ENCODE measurements at regions not wholly inside any gene's neighbourhood (a gene's known extent, or its start where the extent isn't known, plus 50 kb on each side); places are given as distances from the start of the nearest gene placed in this dataset.
A peak's percentile ranks its signal among the peaks of the same experiment; 100 is the strongest.

DNA sequence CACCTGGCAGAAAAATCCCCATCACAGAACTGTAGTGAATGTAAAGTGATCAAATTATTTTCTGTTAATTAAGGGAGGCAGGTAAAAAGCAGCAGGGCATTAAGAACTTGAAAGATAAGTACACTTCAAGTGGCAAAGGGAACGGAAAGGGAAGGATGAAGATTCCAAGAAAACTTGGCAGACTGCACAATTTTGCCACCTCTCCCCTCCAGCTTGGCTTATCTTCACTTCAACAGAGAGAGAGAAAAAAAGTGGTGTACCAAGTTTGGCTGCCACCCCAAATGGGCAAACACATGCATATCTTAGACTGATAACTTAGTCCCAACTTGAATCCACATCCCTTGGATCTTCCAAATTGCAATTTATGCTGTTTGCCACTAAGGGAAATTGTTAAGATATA, 598.1 kb upstream of the ACTRT1 start:
- 17% methylated on average over 1 of the region's 1 CpG for WGBS (ENCODE audit: missing lambda C conversion rate)
- Histone ChIP-seq H3K4me3 (no peak overlapping the region), H3K9me3 (no peaks in the 10 kb centered on the region), H3K4me1 (no peaks in the 10 kb centered on the region), H3K27ac (no peak overlapping the region), H3K4me2 (no peak overlapping the region)
- DNase-seq (ENCODE audit: low read depth in 1 of 2, low spot score in 1 of 2) (no peak), FAIRE-seq (peak; percentile 84), ATAC-seq (no peak)
- POLR2A ChIA-PET: no interaction called here
- TF ChIP-seq FOSL2 (IDR thresholded peaks at IDR 0.05) (no peak), FOSL2 (CRISPR knock-in tag; IDR thresholded peaks at IDR 0.05) (no peak), BHLHE40 (IDR thresholded peaks at IDR 0.05; ENCODE audit: low read depth, low read length) (no peak), HOXB5 (CRISPR knock-in tag; IDR thresholded peaks at IDR 0.05) (no peak), ZNF302 (CRISPR knock-in tag; IDR thresholded peaks at IDR 0.05) (no peak), JUN (IDR thresholded peaks at IDR 0.05) (no peak), GATA3 (IDR thresholded peaks at IDR 0.05; ENCODE audit: borderline replicate concordance) (no peak), KDM1A (IDR thresholded peaks at IDR 0.05; ENCODE audit: low read depth) (no peak)
- TF ChIP-seq, protein P1, sequence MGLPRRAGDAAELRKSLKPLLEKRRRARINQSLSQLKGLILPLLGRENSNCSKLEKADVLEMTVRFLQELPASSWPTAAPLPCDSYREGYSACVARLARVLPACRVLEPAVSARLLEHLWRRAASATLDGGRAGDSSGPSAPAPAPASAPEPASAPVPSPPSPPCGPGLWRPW (IDR thresholded peaks at IDR 0.05): no peak
- CTCF ChIA-PET: no interaction called here

GRCh38 chrX:128634754-128635153, 582.6 kb upstream of the ACTRT1 start:
- H3K27ac ChIP-seq: no peak overlapping the region
- CTCF ChIA-PET: no interaction called here
- WGBS (ENCODE audit: missing lambda C conversion rate): 0% methylated on average over 1 of the region's 1 CpG

DNA sequence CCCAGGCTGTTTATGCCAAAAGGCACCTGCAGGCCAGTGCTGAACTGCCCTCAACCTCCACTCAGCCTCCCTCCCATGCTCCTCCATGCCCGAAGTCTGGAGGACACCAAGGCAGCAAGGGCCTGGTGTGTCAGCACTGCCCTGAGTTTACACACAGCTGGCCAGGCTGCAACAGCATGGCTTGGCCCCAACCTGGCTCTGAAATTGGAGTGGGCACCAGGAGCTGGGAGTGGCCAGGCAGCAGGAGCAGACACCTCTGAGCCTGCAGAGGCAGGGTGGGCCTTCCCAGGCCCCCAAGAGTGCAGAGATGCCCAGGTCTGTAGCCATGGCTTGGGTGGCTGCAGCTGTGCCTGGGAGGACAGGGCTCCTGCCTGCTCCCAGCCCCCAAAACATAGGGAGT, 571.2 kb upstream of the ACTRT1 start:
- Histone ChIP-seq H3K4me2 (no peak overlapping the region), H3K4me1 (no peaks in the 10 kb centered on the region), H3K4me3 (no peak overlapping the region), H3K9me3 (no peaks in the 10 kb centered on the region), H3K27ac (no peak overlapping the region)
- CTCF ChIA-PET: no interaction called here
- 17% methylated on average over 1 of the region's 1 CpG for WGBS (ENCODE audit: missing lambda C conversion rate)
- POLR2A ChIA-PET: no interaction called here
- FAIRE-seq (no peak), ATAC-seq (no peak), DNase-seq (ENCODE audit: low read depth in 1 of 2, low spot score in 1 of 2) (no peak)
- TF ChIP-seq RCOR1 (IDR thresholded peaks at IDR 0.05; ENCODE audit: low read depth, low read length) (no peak), ATOH8 (CRISPR knock-in tag; IDR thresholded peaks at IDR 0.05; ENCODE audit: low read depth) (no peak), SMC3 (IDR thresholded peaks at IDR 0.05) (no peak), HOXA7 (CRISPR knock-in tag; IDR thresholded peaks at IDR 0.05) (no peak), HOXB13 (CRISPR knock-in tag; IDR thresholded peaks at IDR 0.05; ENCODE audit: low read depth) (no peak), HOXB5 (CRISPR knock-in tag; IDR thresholded peaks at IDR 0.05) (no peak), BHLHE40 (IDR thresholded peaks at IDR 0.05; ENCODE audit: low read depth, low read length) (no peak), ZC3H11A (IDR thresholded peaks at IDR 0.05) (no peak), KDM1A (IDR thresholded peaks at IDR 0.05; ENCODE audit: low read depth) (no peak), EHF (CRISPR knock-in tag; IDR thresholded peaks at IDR 0.05) (no peak), MAFK (IDR thresholded peaks at IDR 0.05; ENCODE audit: partially characterized antibody) (no peak), USF2 (IDR thresholded peaks at IDR 0.05) (no peak)
- TF ChIP-seq, protein P2, sequence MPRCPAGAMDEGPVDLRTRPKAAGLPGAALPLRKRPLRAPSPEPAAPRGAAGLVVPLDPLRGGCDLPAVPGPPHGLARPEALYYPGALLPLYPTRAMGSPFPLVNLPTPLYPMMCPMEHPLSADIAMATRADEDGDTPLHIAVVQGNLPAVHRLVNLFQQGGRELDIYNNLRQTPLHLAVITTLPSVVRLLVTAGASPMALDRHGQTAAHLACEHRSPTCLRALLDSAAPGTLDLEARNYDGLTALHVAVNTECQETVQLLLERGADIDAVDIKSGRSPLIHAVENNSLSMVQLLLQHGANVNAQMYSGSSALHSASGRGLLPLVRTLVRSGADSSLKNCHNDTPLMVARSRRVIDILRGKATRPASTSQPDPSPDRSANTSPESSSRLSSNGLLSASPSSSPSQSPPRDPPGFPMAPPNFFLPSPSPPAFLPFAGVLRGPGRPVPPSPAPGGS (IDR thresholded peaks at IDR 0.05): no peak

More at GRCh38 chrX:128634754-128635153, 582.6 kb upstream of the ACTRT1 start:
- H3K4me3 ChIP-seq: no peak overlapping the region
- no peak overlapping the region for H3K4me2 ChIP-seq
- POLR2A ChIA-PET: no interaction called here
- DNase-seq (ENCODE audit: low read depth in 1 of 2, low spot score in 1 of 2) (no peak), ATAC-seq (no peak), FAIRE-seq (no peak)
- no peaks in the 10 kb centered on the region for H3K4me1 ChIP-seq
- TF ChIP-seq USF2 (IDR thresholded peaks at IDR 0.05) (no peak), RARB (CRISPR knock-in tag; IDR thresholded peaks at IDR 0.05) (no peak), EHMT2 (IDR thresholded peaks at IDR 0.05; ENCODE audit: low read depth) (no peak), MYC (IDR thresholded peaks at IDR 0.05; ENCODE audit: borderline replicate concordance, low read length) (no peak), FOSL2 (IDR thresholded peaks at IDR 0.05) (no peak), FOSL2 (CRISPR knock-in tag; IDR thresholded peaks at IDR 0.05) (no peak), HMGXB4 (CRISPR knock-in tag; IDR thresholded peaks at IDR 0.05; ENCODE audit: borderline replicate concordance) (no peak), SMC3 (IDR thresholded peaks at IDR 0.05) (no peak), JUNB (IDR thresholded peaks at IDR 0.05) (no peak), EHF (CRISPR knock-in tag; IDR thresholded peaks at IDR 0.05) (no peak), FOSB (CRISPR knock-in tag; IDR thresholded peaks at IDR 0.05) (no peak), ZFP36 (IDR thresholded peaks at IDR 0.05; ENCODE audit: borderline replicate concordance, partially characterized antibody) (no peak), EP300 (IDR thresholded peaks at IDR 0.05) (no peak), POLR2AphosphoS2 (conservative IDR thresholded peaks at IDR 0.05; ENCODE audit: low read length) (no peak), RFX5 (IDR thresholded peaks at IDR 0.05) (no peak), BHLHE40 (IDR thresholded peaks at IDR 0.05; ENCODE audit: low read depth, low read length) (no peak)
- TF ChIP-seq, protein P3, sequence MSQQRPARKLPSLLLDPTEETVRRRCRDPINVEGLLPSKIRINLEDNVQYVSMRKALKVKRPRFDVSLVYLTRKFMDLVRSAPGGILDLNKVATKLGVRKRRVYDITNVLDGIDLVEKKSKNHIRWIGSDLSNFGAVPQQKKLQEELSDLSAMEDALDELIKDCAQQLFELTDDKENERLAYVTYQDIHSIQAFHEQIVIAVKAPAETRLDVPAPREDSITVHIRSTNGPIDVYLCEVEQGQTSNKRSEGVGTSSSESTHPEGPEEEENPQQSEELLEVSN (IDR thresholded peaks at IDR 0.05; ENCODE audit: borderline replicate concordance, low read depth): no peak
- no peaks in the 10 kb centered on the region for H3K9me3 ChIP-seq

Measured in A549 (cell line).